GM12865 (cell line): ENCODE measurements at regions not wholly inside any gene's neighbourhood (a gene's known extent, or its start where the extent isn't known, plus 50 kb on each side); places are given as distances from the start of the nearest gene placed in this dataset.
"Not testable (repeated sequence)": the region's sequence is repeated elsewhere in the genome, so short reads cannot be mapped to it uniquely, and the experiment has no call there.

Experiments
- DNase-seq: peaks from one replicate; pipeline ENCODE4 v3.0.0; 2010; ENCODE audit warnings: low read depth
- H3K4me3 ChIP-seq: 2 replicates; pipeline ENCODE4 v1.5.1; 2011; ENCODE audit warnings: mild to moderate bottlenecking, low read depth, low read length, control low read depth
- TF ChIP-seq, protein P1 (sequence below): IDR thresholded peaks from 2 replicates; pipeline ENCODE4 v1.5.1; 2011; ENCODE audit warnings: low read length, control low read depth, low read depth, inconsistent platforms; ENCODE audit not compliant: insufficient read depth; ENCODE audit errors: missing control alignments

GRCh38 chr13:80684217-80684991 is 343.5 kb upstream of the SPRY2 start:
- no peak for DNase-seq
- TF ChIP-seq, protein P1, sequence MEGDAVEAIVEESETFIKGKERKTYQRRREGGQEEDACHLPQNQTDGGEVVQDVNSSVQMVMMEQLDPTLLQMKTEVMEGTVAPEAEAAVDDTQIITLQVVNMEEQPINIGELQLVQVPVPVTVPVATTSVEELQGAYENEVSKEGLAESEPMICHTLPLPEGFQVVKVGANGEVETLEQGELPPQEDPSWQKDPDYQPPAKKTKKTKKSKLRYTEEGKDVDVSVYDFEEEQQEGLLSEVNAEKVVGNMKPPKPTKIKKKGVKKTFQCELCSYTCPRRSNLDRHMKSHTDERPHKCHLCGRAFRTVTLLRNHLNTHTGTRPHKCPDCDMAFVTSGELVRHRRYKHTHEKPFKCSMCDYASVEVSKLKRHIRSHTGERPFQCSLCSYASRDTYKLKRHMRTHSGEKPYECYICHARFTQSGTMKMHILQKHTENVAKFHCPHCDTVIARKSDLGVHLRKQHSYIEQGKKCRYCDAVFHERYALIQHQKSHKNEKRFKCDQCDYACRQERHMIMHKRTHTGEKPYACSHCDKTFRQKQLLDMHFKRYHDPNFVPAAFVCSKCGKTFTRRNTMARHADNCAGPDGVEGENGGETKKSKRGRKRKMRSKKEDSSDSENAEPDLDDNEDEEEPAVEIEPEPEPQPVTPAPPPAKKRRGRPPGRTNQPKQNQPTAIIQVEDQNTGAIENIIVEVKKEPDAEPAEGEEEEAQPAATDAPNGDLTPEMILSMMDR, result no peak
- H3K4me3 ChIP-seq, result no peak overlapping the region

GRCh38 chr13:80680786-80681366 is 339.9 kb upstream of the SPRY2 start:
- no peak for DNase-seq
- H3K4me3 ChIP-seq, result no peak overlapping the region
- TF ChIP-seq, protein P1, result no peak

DNA sequence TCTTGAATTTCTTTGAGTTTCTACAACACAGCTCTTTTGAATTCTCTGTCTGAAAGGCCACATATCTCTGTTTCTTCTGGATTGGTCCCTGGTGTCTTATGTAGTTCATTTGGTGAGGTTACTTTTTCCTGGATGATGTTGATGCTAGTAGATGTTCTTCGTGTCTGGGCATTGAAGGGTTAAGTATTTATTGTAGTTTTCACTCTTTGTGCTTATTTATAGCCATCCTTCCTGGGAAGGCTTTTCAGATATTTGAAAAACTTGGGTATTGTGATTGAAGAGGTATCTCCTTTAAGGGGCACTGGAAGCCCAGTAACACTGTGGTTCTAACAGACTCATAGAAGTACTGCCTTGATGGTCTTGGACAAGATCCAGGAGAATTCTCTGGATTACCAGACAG is 338.5 kb upstream of the SPRY2 start:
- no peak overlapping the region for H3K4me3 ChIP-seq
- DNase-seq, result no peak
- TF ChIP-seq, protein P1, result no peak

DNA sequence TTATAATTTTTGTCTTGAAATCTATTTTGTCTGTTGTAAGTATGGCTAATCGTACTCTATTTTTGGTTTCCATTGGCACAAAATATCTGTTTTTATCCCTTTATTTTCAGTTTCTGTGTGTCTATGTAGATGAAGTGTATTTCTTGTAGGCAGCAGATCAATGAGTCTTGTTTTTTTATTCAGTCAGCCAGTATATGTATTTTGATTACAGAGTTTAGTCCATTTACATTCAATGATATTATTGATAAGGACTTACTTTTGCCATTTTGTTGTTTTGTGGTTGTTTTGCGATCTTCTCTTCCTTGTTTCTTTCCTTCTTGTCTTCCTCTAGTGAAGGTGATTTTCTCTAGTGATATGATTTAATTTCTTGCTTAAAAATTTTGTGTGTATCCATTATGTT is 336.3 kb upstream of the SPRY2 start:
- DNase-seq, result no peak
- no peak overlapping the region for H3K4me3 ChIP-seq
- TF ChIP-seq, protein P1, result no peak

DNA sequence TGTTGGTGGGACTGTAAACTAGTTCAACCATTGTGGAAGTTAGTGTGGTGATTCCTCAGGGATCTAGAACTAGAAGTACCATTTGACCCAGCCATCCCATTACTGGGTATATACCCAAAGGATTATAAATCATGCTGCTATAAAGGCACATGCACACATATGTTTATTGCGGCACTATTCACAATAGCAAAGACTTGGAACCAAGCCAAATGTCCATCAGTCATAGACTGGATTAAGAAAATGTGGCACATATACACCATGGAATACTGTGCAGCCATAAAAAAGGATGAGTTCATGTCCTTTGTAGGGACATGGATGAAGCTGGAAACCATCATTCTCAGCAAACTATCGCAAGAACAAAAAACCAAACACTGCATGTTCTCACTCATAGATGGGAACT is 334.5 kb upstream of the SPRY2 start:
- H3K4me3 ChIP-seq, DNase-seq: not testable (repeated sequence)

GRCh38 chr13:80671773-80672172 is 330.8 kb upstream of the SPRY2 start:
- no peak overlapping the region for H3K4me3 ChIP-seq
- TF ChIP-seq, protein P1, result no peak

DNA sequence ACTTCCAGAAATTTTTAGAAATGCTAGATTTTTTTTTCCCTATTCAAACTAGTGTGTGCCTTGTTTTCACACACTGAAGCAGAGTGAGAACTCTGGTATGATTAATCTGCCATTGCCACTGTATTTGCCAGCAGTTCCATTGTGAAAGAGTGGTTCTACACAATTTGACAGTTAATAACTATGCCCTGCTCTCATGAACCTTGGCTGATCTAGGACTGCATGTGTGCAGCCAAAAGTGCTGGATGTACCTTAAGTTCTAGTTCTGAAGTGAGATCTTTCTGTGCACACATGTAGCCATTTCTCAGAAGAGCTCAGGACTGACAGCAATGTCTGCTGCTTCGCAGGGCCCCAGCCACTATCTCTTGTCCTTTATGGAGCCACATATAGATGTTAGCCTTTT is 328.2 kb upstream of the SPRY2 start:
- no peak overlapping the region for H3K4me3 ChIP-seq
- DNase-seq, result no peak
- TF ChIP-seq, protein P1, result no peak

More at GRCh38 chr13:80671773-80672172, 330.8 kb upstream of the SPRY2 start:
- DNase-seq, result no peak
